Calu3 (cell line): ENCODE measurements at regions not wholly inside any gene's neighbourhood (a gene's known extent, or its start where the extent isn't known, plus 50 kb on each side); places are given as distances from the start of the nearest gene placed in this dataset.

ENCODE experiments used
- BruUV-seq: library from RNA; stranded (reverse); fragments of 400-500 nt; replicated peaks from 2 replicates; lab custom pipeline; 2021; lab: Mats Ljungman, UMichigan
- CTCF ChIA-PET: fragments of 300-600 bp; sonication (Branson Sonifier 250); formaldehyde crosslinking; loops from one replicate; lab custom pipeline; 2022; ENCODE audit warnings: antibody characterized with exemption; lab: Charles Lee
- DNase-seq: peaks from one replicate; pipeline ENCODE4 v3.0.0; 2022
- H3K27ac Mint-ChIP-seq: one replicate; pipeline ENCODE4 v1.8.0; 2022; ENCODE audit warnings: mixed read lengths; ENCODE audit not compliant: unreplicated experiment
- H3K27me3 Mint-ChIP-seq: one replicate; pipeline ENCODE4 v1.8.0; 2022; ENCODE audit warnings: mixed read lengths; ENCODE audit not compliant: unreplicated experiment
- H3K36me3 Mint-ChIP-seq: one replicate; pipeline ENCODE4 v1.8.0; 2022; ENCODE audit warnings: mild to moderate bottlenecking, moderate library complexity, mixed read lengths; ENCODE audit not compliant: insufficient read depth, unreplicated experiment
- H3K4me1 Mint-ChIP-seq: one replicate; pipeline ENCODE4 v1.8.0; 2022; ENCODE audit warnings: mild to moderate bottlenecking, low read depth, mixed read lengths; ENCODE audit not compliant: unreplicated experiment
- H3K4me3 Mint-ChIP-seq: one replicate; pipeline ENCODE4 v1.8.0; 2022; ENCODE audit warnings: mild to moderate bottlenecking, low read depth, moderate library complexity, mixed read lengths; ENCODE audit not compliant: unreplicated experiment
- H3K9me3 Mint-ChIP-seq: one replicate; pipeline ENCODE4 v1.8.0; 2022; ENCODE audit warnings: low read depth, mixed read lengths; ENCODE audit not compliant: unreplicated experiment
- intact Hi-C: fragments of 100-400 bp; cut with micrococcal nuclease; formaldehyde crosslinking; loops from one replicate; pipeline ENCODE4 v1.10.0; 2022; ENCODE audit not compliant: unreplicated experiment
- TF ChIP-seq, protein P1 (sequence below): fragments of 200-600 bp; IDR thresholded peaks from one replicate; pipeline ENCODE4 v1.8.0; 2022; ENCODE audit warnings: antibody characterized with exemption; ENCODE audit not compliant: unreplicated experiment

DNA sequence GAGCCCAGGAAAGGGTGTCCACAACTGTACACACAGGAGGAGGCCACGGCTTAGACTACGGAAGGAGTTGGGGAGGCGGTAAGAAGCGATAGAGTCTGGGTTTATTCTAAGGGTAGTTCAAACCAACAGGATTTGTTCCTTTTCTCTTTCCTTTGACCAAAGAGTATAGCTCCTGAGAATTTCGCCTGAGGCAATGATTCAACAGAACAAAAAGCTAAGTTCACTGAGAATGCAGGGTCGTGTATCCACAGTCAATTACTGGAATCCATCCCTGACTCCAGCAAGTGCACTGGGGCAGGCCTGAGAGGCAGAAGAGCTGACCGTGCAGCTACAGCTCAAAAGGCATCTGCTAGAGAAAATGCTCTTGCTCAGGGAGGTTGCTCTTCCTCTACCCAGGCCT is 140.9 kb downstream of the TFCP2L1 start:
- Mint-ChIP-seq H3K27me3 (no peaks in the 10 kb centered on the region), H3K4me3 (no peak overlapping the region), H3K9me3 (no peaks in the 10 kb centered on the region), H3K36me3 (no peaks in the 10 kb centered on the region), H3K4me1 (peaks cover 11% of the 10 kb centered on the region), H3K27ac (no peak overlapping the region)
- TF ChIP-seq, protein P1, sequence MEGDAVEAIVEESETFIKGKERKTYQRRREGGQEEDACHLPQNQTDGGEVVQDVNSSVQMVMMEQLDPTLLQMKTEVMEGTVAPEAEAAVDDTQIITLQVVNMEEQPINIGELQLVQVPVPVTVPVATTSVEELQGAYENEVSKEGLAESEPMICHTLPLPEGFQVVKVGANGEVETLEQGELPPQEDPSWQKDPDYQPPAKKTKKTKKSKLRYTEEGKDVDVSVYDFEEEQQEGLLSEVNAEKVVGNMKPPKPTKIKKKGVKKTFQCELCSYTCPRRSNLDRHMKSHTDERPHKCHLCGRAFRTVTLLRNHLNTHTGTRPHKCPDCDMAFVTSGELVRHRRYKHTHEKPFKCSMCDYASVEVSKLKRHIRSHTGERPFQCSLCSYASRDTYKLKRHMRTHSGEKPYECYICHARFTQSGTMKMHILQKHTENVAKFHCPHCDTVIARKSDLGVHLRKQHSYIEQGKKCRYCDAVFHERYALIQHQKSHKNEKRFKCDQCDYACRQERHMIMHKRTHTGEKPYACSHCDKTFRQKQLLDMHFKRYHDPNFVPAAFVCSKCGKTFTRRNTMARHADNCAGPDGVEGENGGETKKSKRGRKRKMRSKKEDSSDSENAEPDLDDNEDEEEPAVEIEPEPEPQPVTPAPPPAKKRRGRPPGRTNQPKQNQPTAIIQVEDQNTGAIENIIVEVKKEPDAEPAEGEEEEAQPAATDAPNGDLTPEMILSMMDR = no peak
- intact Hi-C loops = loop anchor here (10.0 kb wide), 1 partner anchor 61 kb away; no protein-coding TSS in a partner anchor
- CTCF ChIA-PET = interaction anchor here (1.6 kb wide), 1 partner anchor 15 kb away, joined by 5 read pairs; no protein-coding TSS in a partner anchor
- no peak for DNase-seq
- no TSS peak for BruUV-seq

DNA sequence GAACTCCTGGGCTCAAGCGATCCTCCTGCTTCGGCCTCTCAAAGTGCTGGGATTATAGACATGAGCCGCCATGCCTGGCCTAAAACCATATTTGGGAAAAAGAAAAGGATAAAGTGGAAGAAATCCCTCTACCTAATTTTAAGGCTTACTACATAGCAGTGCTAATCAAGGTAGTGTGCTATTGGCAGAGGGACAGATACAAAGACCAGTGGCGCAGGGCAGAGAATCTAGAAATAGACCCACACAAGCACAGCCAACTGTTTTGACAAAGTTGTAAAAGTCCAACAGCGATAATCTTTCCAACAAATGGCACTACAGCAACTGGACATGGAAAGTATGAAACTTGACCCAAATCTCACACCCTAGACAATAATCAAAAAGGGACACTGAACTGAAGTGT is 138.4 kb downstream of the TFCP2L1 start:
- no peak overlapping the region for H3K4me3 Mint-ChIP-seq
- no peaks in the 10 kb centered on the region for H3K27me3 Mint-ChIP-seq
- CTCF ChIA-PET = no interaction called here
- TF ChIP-seq, protein P1 = no peak
- H3K9me3 Mint-ChIP-seq = no peaks in the 10 kb centered on the region
- intact Hi-C loops = loop anchor here (10.0 kb wide), 1 partner anchor 58 kb away; no protein-coding TSS in a partner anchor
- no TSS peak for BruUV-seq
- peaks cover 8% of the 10 kb centered on the region for H3K4me1 Mint-ChIP-seq
- no peak for DNase-seq
- no peak overlapping the region for H3K27ac Mint-ChIP-seq
- H3K36me3 Mint-ChIP-seq = no peaks in the 10 kb centered on the region

DNA sequence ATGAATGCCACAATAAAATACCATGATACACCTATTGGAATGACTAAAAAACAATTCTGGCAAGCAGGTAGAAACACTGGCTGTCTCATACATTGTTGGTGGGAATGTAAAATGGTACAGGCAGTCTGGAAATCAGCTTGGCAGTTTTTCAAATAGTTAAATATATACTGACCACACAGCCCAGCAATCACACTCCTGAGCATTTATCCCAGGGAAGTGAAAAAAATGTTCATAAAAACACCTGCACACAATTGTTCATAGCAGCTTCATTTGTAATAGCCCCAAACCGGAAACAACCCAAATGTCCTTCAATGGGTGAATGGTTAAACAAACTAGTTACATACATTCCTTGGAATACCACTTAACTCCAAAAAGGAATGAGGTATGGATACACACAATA is 137.2 kb downstream of the TFCP2L1 start:
- Mint-ChIP-seq H3K27ac (no peak overlapping the region), H3K4me3 (no peak overlapping the region), H3K4me1 (peaks cover 16% of the 10 kb centered on the region), H3K9me3 (no peaks in the 10 kb centered on the region), H3K36me3 (no peaks in the 10 kb centered on the region), H3K27me3 (no peaks in the 10 kb centered on the region)
- no TSS peak for BruUV-seq
- intact Hi-C loops = loop anchor here (10.0 kb wide), 1 partner anchor 57 kb away; no protein-coding TSS in a partner anchor
- TF ChIP-seq, protein P1 = no peak
- DNase-seq = no peak
- CTCF ChIA-PET = interaction anchor here (1.0 to 1.1 kb wide), 2 partner anchors 12 to 19 kb away, joined by 3 read pairs; no protein-coding TSS in a partner anchor

DNA sequence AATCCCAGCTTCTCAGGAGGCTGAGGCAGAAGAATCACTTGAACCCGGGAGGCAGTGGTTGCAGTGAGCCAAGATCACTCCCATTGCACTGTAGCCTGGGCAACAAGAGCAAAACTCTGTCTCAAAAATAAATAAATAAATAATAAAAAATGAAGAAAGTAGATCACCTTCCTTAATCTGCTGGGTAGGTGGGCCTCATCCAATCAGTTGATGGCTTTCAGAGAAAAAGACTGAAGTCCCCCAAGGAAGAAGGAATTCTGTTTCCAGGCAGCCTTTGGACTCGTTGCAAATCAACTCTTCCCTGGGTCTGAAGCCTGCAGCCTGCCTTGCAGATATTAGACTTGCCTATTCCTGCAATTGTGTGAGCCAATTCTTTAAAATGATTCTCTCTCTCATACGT is 136.5 kb downstream of the TFCP2L1 start:
- TF ChIP-seq, protein P1 = no peak
- Mint-ChIP-seq H3K36me3 (no peaks in the 10 kb centered on the region), H3K9me3 (no peaks in the 10 kb centered on the region), H3K27ac (no peak overlapping the region), H3K27me3 (no peaks in the 10 kb centered on the region), H3K4me1 (peaks cover 16% of the 10 kb centered on the region), H3K4me3 (no peak overlapping the region)
- CTCF ChIA-PET = no interaction called here
- intact Hi-C loops = loop anchor here (10.0 kb wide), 1 partner anchor 56 kb away; no protein-coding TSS in a partner anchor
- no peak for DNase-seq
- BruUV-seq = no TSS peak
